Loucy (cell line): ENCODE measurements at regions not wholly inside any gene's neighbourhood (a gene's known extent, or its start where the extent isn't known, plus 50 kb on each side); places are given as distances from the start of the nearest gene placed in this dataset.

ENCODE experiments used
- EZH2phosphoT487 ChIP-seq: fragments of 200-600 bp; IDR thresholded peaks from 2 replicates; pipeline ENCODE4 v1.6.1; 2018; ENCODE audit warnings: antibody characterized with exemption, mild to moderate bottlenecking, moderate library complexity, borderline replicate concordance
- TF ChIP-seq, protein P1 (sequence below): fragments of 200-600 bp; sonication (generic); conservative IDR thresholded peaks from 2 replicates; pipeline ENCODE4 v1.5.1; 2014; ENCODE audit warnings: mild to moderate bottlenecking, antibody characterized with exemption, low read length

- TF ChIP-seq, protein P1, sequence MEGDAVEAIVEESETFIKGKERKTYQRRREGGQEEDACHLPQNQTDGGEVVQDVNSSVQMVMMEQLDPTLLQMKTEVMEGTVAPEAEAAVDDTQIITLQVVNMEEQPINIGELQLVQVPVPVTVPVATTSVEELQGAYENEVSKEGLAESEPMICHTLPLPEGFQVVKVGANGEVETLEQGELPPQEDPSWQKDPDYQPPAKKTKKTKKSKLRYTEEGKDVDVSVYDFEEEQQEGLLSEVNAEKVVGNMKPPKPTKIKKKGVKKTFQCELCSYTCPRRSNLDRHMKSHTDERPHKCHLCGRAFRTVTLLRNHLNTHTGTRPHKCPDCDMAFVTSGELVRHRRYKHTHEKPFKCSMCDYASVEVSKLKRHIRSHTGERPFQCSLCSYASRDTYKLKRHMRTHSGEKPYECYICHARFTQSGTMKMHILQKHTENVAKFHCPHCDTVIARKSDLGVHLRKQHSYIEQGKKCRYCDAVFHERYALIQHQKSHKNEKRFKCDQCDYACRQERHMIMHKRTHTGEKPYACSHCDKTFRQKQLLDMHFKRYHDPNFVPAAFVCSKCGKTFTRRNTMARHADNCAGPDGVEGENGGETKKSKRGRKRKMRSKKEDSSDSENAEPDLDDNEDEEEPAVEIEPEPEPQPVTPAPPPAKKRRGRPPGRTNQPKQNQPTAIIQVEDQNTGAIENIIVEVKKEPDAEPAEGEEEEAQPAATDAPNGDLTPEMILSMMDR = no peak
- TF ChIP-seq EZH2phosphoT487 = no peak
These were observed 113.8 kb upstream of the EEPD1 start for GRCh38 chr7:36039243-36039642.
